SJSA1 (cell line): ENCODE measurements at regions not wholly inside any gene's neighbourhood (a gene's known extent, or its start where the extent isn't known, plus 50 kb on each side); places are given as distances from the start of the nearest gene placed in this dataset.
"Not testable (repeated sequence)": the region's sequence is repeated elsewhere in the genome, so short reads cannot be mapped to it uniquely, and the experiment has no call there.

ENCODE experiments used
- DNase-seq, 2 experiments: peaks; one replicate each; pipeline ENCODE4 v3.0.0-alpha.2; 2015 to 2020; ENCODE audit warnings: low spot score in 2 of 2, low read depth in 1 of 2
- H3K27ac ChIP-seq: fragments of 250-450 bp; sonication (Bioruptor Pico); 2 replicates; pipeline ENCODE4 v1.5.1; 2020; ENCODE audit warnings: mild to moderate bottlenecking, moderate library complexity
- H3K27me3 ChIP-seq: fragments of 250-450 bp; sonication (Bioruptor Pico); replicated peaks from 2 replicates; pipeline ENCODE4 v1.5.1; 2020; ENCODE audit warnings: mild to moderate bottlenecking, moderate library complexity
- H3K36me3 ChIP-seq: fragments of 250-450 bp; sonication (Bioruptor Pico); 2 replicates; pipeline ENCODE4 v1.5.1; 2020; ENCODE audit warnings: mild to moderate bottlenecking
- H3K4me1 ChIP-seq: fragments of 250-450 bp; sonication (Bioruptor Pico); replicated peaks from 2 replicates; pipeline ENCODE4 v1.6.1; 2021; ENCODE audit warnings: mild to moderate bottlenecking
- H3K4me3 ChIP-seq: fragments of 250-450 bp; sonication (Bioruptor Pico); 2 replicates; pipeline ENCODE4 v1.5.1; 2020; ENCODE audit warnings: mild to moderate bottlenecking
- H3K9me3 ChIP-seq: fragments of 250-450 bp; sonication (Bioruptor Pico); replicated peaks from 2 replicates; pipeline ENCODE4 v1.5.1; 2020; ENCODE audit warnings: mild to moderate bottlenecking

GRCh38 chr2:179344280-179344964 lies 79.8 kb upstream of the SESTD1 start:
- H3K9me3 ChIP-seq, result no peaks in the 10 kb centered on the region
- peaks cover 10% of the 10 kb centered on the region for H3K4me1 ChIP-seq
- no peaks in the 10 kb centered on the region for H3K36me3 ChIP-seq
- peak overlapping the region; percentile 14; the same call in 1 of the 2 replicates for H3K27ac ChIP-seq
- H3K4me3 ChIP-seq, result no peak overlapping the region
- H3K27me3 ChIP-seq, result no peaks in the 10 kb centered on the region
- DNase-seq, result no peak

- H3K27ac ChIP-seq, result no peak overlapping the region; the same call in 1 of the 2 replicates
- peaks cover 10% of the 10 kb centered on the region for H3K4me1 ChIP-seq
- H3K4me3 ChIP-seq, result no peak overlapping the region
- no peak for DNase-seq
- no peaks in the 10 kb centered on the region for H3K36me3 ChIP-seq
- H3K27me3 ChIP-seq, result no peaks in the 10 kb centered on the region
- no peaks in the 10 kb centered on the region for H3K9me3 ChIP-seq
Observed at GRCh38 chr2:179343945-179344279, 79.3 kb upstream of the SESTD1 start.

- Histone ChIP-seq H3K4me3 (no peak overlapping the region), H3K27me3 (no peaks in the 10 kb centered on the region), H3K36me3 (no peaks in the 10 kb centered on the region), H3K27ac (no peak overlapping the region), H3K4me1 (peaks cover 21% of the 10 kb centered on the region), H3K9me3 (no peaks in the 10 kb centered on the region)
- DNase-seq, result no peak
Observed at GRCh38 chr2:179341152-179341866, 76.7 kb upstream of the SESTD1 start.

GRCh38 chr2:179340678-179341077 lies 76.0 kb upstream of the SESTD1 start:
- H3K4me1 ChIP-seq, result peaks cover 28% of the 10 kb centered on the region
- no peaks in the 10 kb centered on the region for H3K9me3 ChIP-seq
- no peaks in the 10 kb centered on the region for H3K27me3 ChIP-seq
- no peak for DNase-seq
- H3K4me3 ChIP-seq, result no peak overlapping the region
- H3K36me3 ChIP-seq, result no peaks in the 10 kb centered on the region
- no peak overlapping the region for H3K27ac ChIP-seq

GRCh38 chr2:179338681-179339080 lies 74.0 kb upstream of the SESTD1 start:
- no peak overlapping the region for H3K4me3 ChIP-seq
- no peaks in the 10 kb centered on the region for H3K27me3 ChIP-seq
- no peaks in the 10 kb centered on the region for H3K36me3 ChIP-seq
- DNase-seq, result no peak
- H3K27ac ChIP-seq, result no peak overlapping the region
- no peaks in the 10 kb centered on the region for H3K9me3 ChIP-seq
- H3K4me1 ChIP-seq, result peaks cover 32% of the 10 kb centered on the region

GRCh38 chr2:179336782-179337534 lies 72.3 kb upstream of the SESTD1 start:
- no peaks in the 10 kb centered on the region for H3K36me3 ChIP-seq
- H3K9me3 ChIP-seq, result no peaks in the 10 kb centered on the region
- H3K4me3 ChIP-seq, result no peak overlapping the region
- DNase-seq, result peak; percentile 50
- H3K4me1 ChIP-seq, result peaks cover 49% of the 10 kb centered on the region
- H3K27ac ChIP-seq, result no peak overlapping the region
- H3K27me3 ChIP-seq, result no peaks in the 10 kb centered on the region

- peak in 1 of 2 experiments; percentile 37 for DNase-seq
- Histone ChIP-seq H3K36me3 (no peaks in the 10 kb centered on the region), H3K4me1 (peaks cover 59% of the 10 kb centered on the region), H3K4me3 (no peak overlapping the region), H3K27ac (no peak overlapping the region), H3K9me3 (peaks cover 4% of the 10 kb centered on the region; the same call in 1 of the 2 replicates), H3K27me3 (no peaks in the 10 kb centered on the region)
Observed at GRCh38 chr2:179335732-179336131, 71.1 kb upstream of the SESTD1 start.

GRCh38 chr2:179332903-179333302 lies 68.3 kb upstream of the SESTD1 start:
- peaks cover 4% of the 10 kb centered on the region; the same call in 1 of the 2 replicates for H3K9me3 ChIP-seq
- no peaks in the 10 kb centered on the region for H3K27me3 ChIP-seq
- DNase-seq, result peak; percentile 50 to 69
- no peak overlapping the region for H3K4me3 ChIP-seq
- H3K27ac ChIP-seq, result peak overlapping the region; percentile 14; the same call in 1 of the 2 replicates
- H3K4me1 ChIP-seq, result peaks cover 63% of the 10 kb centered on the region
- no peaks in the 10 kb centered on the region for H3K36me3 ChIP-seq

- H3K9me3 ChIP-seq, result peaks cover 4% of the 10 kb centered on the region; the same call in 1 of the 2 replicates
- peaks cover 49% of the 10 kb centered on the region for H3K4me1 ChIP-seq
- peak in 1 of 2 experiments; percentile 56 for DNase-seq
- no peaks in the 10 kb centered on the region for H3K36me3 ChIP-seq
- no peaks in the 10 kb centered on the region for H3K27me3 ChIP-seq
- no peak overlapping the region for H3K4me3 ChIP-seq
- no peak overlapping the region for H3K27ac ChIP-seq
Observed at GRCh38 chr2:179331061-179331460, 66.4 kb upstream of the SESTD1 start.

- no peaks in the 10 kb centered on the region for H3K4me1 ChIP-seq
- no peaks in the 10 kb centered on the region for H3K9me3 ChIP-seq
- no peak for DNase-seq
- H3K36me3 ChIP-seq, result no peaks in the 10 kb centered on the region
- no peak overlapping the region for H3K4me3 ChIP-seq
- H3K27ac ChIP-seq, result no peak overlapping the region
- no peaks in the 10 kb centered on the region for H3K27me3 ChIP-seq
Observed at GRCh38 chr2:179322289-179322688, 57.7 kb upstream of the SESTD1 start.

GRCh38 chr2:179321034-179321433 lies 56.4 kb upstream of the SESTD1 start:
- H3K27ac ChIP-seq, DNase-seq, H3K4me3 ChIP-seq, H3K9me3 ChIP-seq, H3K4me1 ChIP-seq, H3K27me3 ChIP-seq, H3K36me3 ChIP-seq: not testable (repeated sequence)

- H3K36me3 ChIP-seq, DNase-seq, H3K9me3 ChIP-seq, H3K27me3 ChIP-seq, H3K27ac ChIP-seq, H3K4me3 ChIP-seq, H3K4me1 ChIP-seq: not testable (repeated sequence)
Observed at GRCh38 chr2:179314729-179315128, 50.1 kb upstream of the SESTD1 start.
